ENCODE measurements at regions not wholly inside any gene's neighbourhood (a gene's known extent, or its start where the extent isn't known, plus 50 kb on each side); places are given as distances from the start of the nearest gene placed in this dataset.

- no peak for DNase-seq (ENCODE audit: low spot score in 2 of 2)
- Histone ChIP-seq H3K4me3 (no peak overlapping the region), H3K36me3 (no peaks in the 10 kb centered on the region), H3K4me1 (no peaks in the 10 kb centered on the region), H3K27me3 (no peaks in the 10 kb centered on the region), H3K9me3 (peaks cover 0 to 2% (median 0%) of the 10 kb centered on the region in 4 donors), H3K27ac (no peak overlapping the region)
- WGBS, 2 donors = 93 to 100% methylated on average over 1 of the region's 1 CpG
- TF ChIP-seq POLR2A (IDR thresholded peaks at IDR 0.05) = no peak
- TF ChIP-seq CTCF (IDR thresholded peaks at IDR 0.05) = no peak
- TF ChIP-seq EP300 (IDR thresholded peaks at IDR 0.05) = no peak
These were observed 219.8 kb downstream of the DNAJB9 start for GRCh38 chr7:108789451-108789850.

- no peak for DNase-seq (ENCODE audit: low spot score in 2 of 2)
- no peaks in the 10 kb centered on the region for H3K36me3 ChIP-seq
- WGBS, 2 donors = 84 to 87% methylated on average over 1 of the region's 1 CpG
- H3K27ac ChIP-seq = no peak overlapping the region
- H3K4me1 ChIP-seq = no peaks in the 10 kb centered on the region
- peaks cover 0 to 2% (median 0%) of the 10 kb centered on the region in 4 donors for H3K9me3 ChIP-seq
- no peaks in the 10 kb centered on the region for H3K27me3 ChIP-seq
- H3K4me3 ChIP-seq = no peak overlapping the region
- TF ChIP-seq CTCF (IDR thresholded peaks at IDR 0.05) = no peak
- TF ChIP-seq POLR2A (IDR thresholded peaks at IDR 0.05) = no peak
- no peak for TF ChIP-seq EP300 (IDR thresholded peaks at IDR 0.05)
These were observed 224.8 kb downstream of the DNAJB9 start for GRCh38 chr7:108794466-108794865.

GRCh38 chr7:108802650-108803049 is 233.0 kb downstream of the DNAJB9 start:
- Histone ChIP-seq H3K4me1 (no peaks in the 10 kb centered on the region), H3K4me3 (no peak overlapping the region), H3K27me3 (no peaks in the 10 kb centered on the region), H3K36me3 (no peaks in the 10 kb centered on the region), H3K27ac (no peak overlapping the region), H3K9me3 (no peaks in the 10 kb centered on the region)
- no peak for DNase-seq (ENCODE audit: low spot score in 2 of 2)
- TF ChIP-seq POLR2A (IDR thresholded peaks at IDR 0.05) = no peak
- TF ChIP-seq EP300 (IDR thresholded peaks at IDR 0.05) = no peak
- TF ChIP-seq CTCF (IDR thresholded peaks at IDR 0.05) = no peak
- 67 to 75% methylated on average over 2 of the region's 2 CpGs for WGBS, 2 donors

GRCh38 chr7:108805808-108806397 is 236.2 kb downstream of the DNAJB9 start:
- H3K27ac ChIP-seq = no peak overlapping the region
- H3K36me3 ChIP-seq = no peaks in the 10 kb centered on the region
- H3K9me3 ChIP-seq = no peaks in the 10 kb centered on the region
- WGBS, 2 donors = 39 to 46% methylated on average over 6 of the region's 6 CpGs
- H3K27me3 ChIP-seq = no peaks in the 10 kb centered on the region
- no peak for TF ChIP-seq CTCF (IDR thresholded peaks at IDR 0.05)
- TF ChIP-seq POLR2A (IDR thresholded peaks at IDR 0.05) = no peak
- TF ChIP-seq EP300 (IDR thresholded peaks at IDR 0.05) = no peak
- no peak overlapping the region for H3K4me3 ChIP-seq
- no peak for DNase-seq (ENCODE audit: low spot score in 2 of 2)
- H3K4me1 ChIP-seq = no peaks in the 10 kb centered on the region

- no peak overlapping the region for H3K4me3 ChIP-seq
- H3K27ac ChIP-seq = no peak overlapping the region
- no peaks in the 10 kb centered on the region for H3K4me1 ChIP-seq
- no peaks in the 10 kb centered on the region for H3K27me3 ChIP-seq
- no peak for DNase-seq (ENCODE audit: low spot score in 2 of 2)
- 49 to 51% methylated on average over 1 of the region's 1 CpG for WGBS, 2 donors
- TF ChIP-seq EP300 (IDR thresholded peaks at IDR 0.05) (no peak), CTCF (IDR thresholded peaks at IDR 0.05) (no peak), POLR2A (IDR thresholded peaks at IDR 0.05) (no peak)
- H3K9me3 ChIP-seq = no peaks in the 10 kb centered on the region
- H3K36me3 ChIP-seq = no peaks in the 10 kb centered on the region
These were observed 239.0 kb downstream of the DNAJB9 start for GRCh38 chr7:108808549-108809266.
